ENCODE measurements at regions not wholly inside any gene's neighbourhood (a gene's known extent, or its start where the extent isn't known, plus 50 kb on each side); places are given as distances from the start of the nearest gene placed in this dataset.

- no peaks in the 10 kb centered on the region for H3K9me3 ChIP-seq (ENCODE audit: control insufficient read depth, insufficient read depth, low read length)
- TF ChIP-seq EZH2phosphoT487 (IDR thresholded peaks at IDR 0.05; ENCODE audit: borderline replicate concordance, low read length) (no peak), CTCF (IDR thresholded peaks at IDR 0.05; ENCODE audit: low read depth, low read length, poor library complexity, severe bottlenecking) (no peak)
- H3K36me3 ChIP-seq (ENCODE audit: control insufficient read depth, low read length): no peaks in the 10 kb centered on the region
These were observed 396.2 kb downstream of the TYW1 start for GRCh38 chr7:67392596-67393438.

GRCh38 chr7:67393903-67394302 lies 397.3 kb downstream of the TYW1 start:
- no peaks in the 10 kb centered on the region for H3K27me3 ChIP-seq (ENCODE audit: control insufficient read depth, low read length)
- no peaks in the 10 kb centered on the region for H4K20me1 ChIP-seq (ENCODE audit: control insufficient read depth, insufficient read depth, low read depth, low read length)
- no peaks in the 10 kb centered on the region for H3K36me3 ChIP-seq (ENCODE audit: control insufficient read depth, low read length)
- TF ChIP-seq CTCF (IDR thresholded peaks at IDR 0.05; ENCODE audit: low read depth, low read length, poor library complexity, severe bottlenecking) (no peak), EZH2phosphoT487 (IDR thresholded peaks at IDR 0.05; ENCODE audit: borderline replicate concordance, low read length) (no peak)
- H3K9me3 ChIP-seq (ENCODE audit: control insufficient read depth, insufficient read depth, low read length): no peaks in the 10 kb centered on the region
- H3K4me1 ChIP-seq (ENCODE audit: control insufficient read depth, low read length): no peaks in the 10 kb centered on the region
- H3K27ac ChIP-seq (ENCODE audit: low read depth, low read length): no peak overlapping the region
- no peak overlapping the region for H3K4me3 ChIP-seq (ENCODE audit: low read length)
- no peaks in the 10 kb centered on the region for H3K9me2 ChIP-seq (replicated peaks; ENCODE audit: control insufficient read depth, low read length)
- no peaks in the 10 kb centered on the region for H3F3A ChIP-seq (ENCODE audit: control insufficient read depth, insufficient read depth)
- H3K4me2 ChIP-seq (ENCODE audit: low read length): no peak overlapping the region
- H3K79me2 ChIP-seq (ENCODE audit: control insufficient read depth, low read length): no peaks in the 10 kb centered on the region

More at GRCh38 chr7:67392596-67393438, 396.2 kb downstream of the TYW1 start:
- Histone ChIP-seq H3K9me2 (replicated peaks; ENCODE audit: control insufficient read depth, low read length) (no peaks in the 10 kb centered on the region), H3K4me2 (ENCODE audit: low read length) (no peak overlapping the region), H3K4me3 (ENCODE audit: low read length) (no peak overlapping the region), H3K27ac (ENCODE audit: low read depth, low read length) (no peak overlapping the region), H3K4me1 (ENCODE audit: control insufficient read depth, low read length) (no peaks in the 10 kb centered on the region), H3F3A (ENCODE audit: control insufficient read depth, insufficient read depth) (no peaks in the 10 kb centered on the region), H3K27me3 (ENCODE audit: control insufficient read depth, low read length) (no peaks in the 10 kb centered on the region), H3K79me2 (ENCODE audit: control insufficient read depth, low read length) (no peaks in the 10 kb centered on the region), H4K20me1 (ENCODE audit: control insufficient read depth, insufficient read depth, low read depth, low read length) (no peaks in the 10 kb centered on the region)

GRCh38 chr7:67398916-67399315 lies 402.3 kb downstream of the TYW1 start:
- no peak overlapping the region for H3K4me3 ChIP-seq (ENCODE audit: low read length)
- no peaks in the 10 kb centered on the region for H3K79me2 ChIP-seq (ENCODE audit: control insufficient read depth, low read length)
- H3F3A ChIP-seq (ENCODE audit: control insufficient read depth, insufficient read depth): no peaks in the 10 kb centered on the region
- no peaks in the 10 kb centered on the region for H4K20me1 ChIP-seq (ENCODE audit: control insufficient read depth, insufficient read depth, low read depth, low read length)
- no peak overlapping the region for H3K4me2 ChIP-seq (ENCODE audit: low read length)
- 0 out of 2 replicates have a peak, but pooled peaks cover 3% of the 10 kb centered on the region for H3K27me3 ChIP-seq (ENCODE audit: control insufficient read depth, low read length)
- TF ChIP-seq CTCF (IDR thresholded peaks at IDR 0.05; ENCODE audit: low read depth, low read length, poor library complexity, severe bottlenecking) (no peak), EZH2phosphoT487 (IDR thresholded peaks at IDR 0.05; ENCODE audit: borderline replicate concordance, low read length) (no peak)
- no peaks in the 10 kb centered on the region for H3K9me2 ChIP-seq (replicated peaks; ENCODE audit: control insufficient read depth, low read length)
- no peak overlapping the region for H3K27ac ChIP-seq (ENCODE audit: low read depth, low read length)
- H3K9me3 ChIP-seq (ENCODE audit: control insufficient read depth, insufficient read depth, low read length): no peaks in the 10 kb centered on the region
- H3K4me1 ChIP-seq (ENCODE audit: control insufficient read depth, low read length): no peaks in the 10 kb centered on the region
- H3K36me3 ChIP-seq (ENCODE audit: control insufficient read depth, low read length): no peaks in the 10 kb centered on the region

Measured in DOHH2 (cell line).